SW480 (cell line): ENCODE measurements at regions not wholly inside any gene's neighbourhood (a gene's known extent, or its start where the extent isn't known, plus 50 kb on each side); places are given as distances from the start of the nearest gene placed in this dataset.
"Not testable (repeated sequence)": the region's sequence is repeated elsewhere in the genome, so short reads cannot be mapped to it uniquely, and the experiment has no call there.

ENCODE experiments used
- DNase-seq: peaks from one replicate; pipeline ENCODE4 v3.0.0-alpha.2; 2016; ENCODE audit warnings: low spot score

DNA sequence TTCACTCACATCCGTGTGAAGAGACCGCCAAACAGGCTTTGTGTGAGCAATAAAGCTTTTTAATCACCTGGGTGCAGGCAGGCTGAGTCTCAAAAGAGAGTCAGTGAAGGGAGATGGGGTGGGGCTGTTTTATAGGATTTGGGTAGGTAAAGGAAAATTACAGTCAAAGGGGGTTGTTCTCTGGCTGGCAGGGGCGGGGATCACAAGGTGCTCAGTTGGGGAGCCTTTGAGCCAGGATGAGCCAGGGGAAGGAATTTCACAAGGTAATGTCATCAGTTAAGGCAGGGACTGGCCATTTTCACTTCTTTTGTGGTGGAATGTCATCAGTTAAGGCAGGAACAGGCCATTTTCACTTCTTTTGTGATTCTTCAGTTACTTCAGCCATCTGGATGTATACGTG lies 210.3 kb upstream of the ELL2 start:
- DNase-seq: not testable (repeated sequence)

DNA sequence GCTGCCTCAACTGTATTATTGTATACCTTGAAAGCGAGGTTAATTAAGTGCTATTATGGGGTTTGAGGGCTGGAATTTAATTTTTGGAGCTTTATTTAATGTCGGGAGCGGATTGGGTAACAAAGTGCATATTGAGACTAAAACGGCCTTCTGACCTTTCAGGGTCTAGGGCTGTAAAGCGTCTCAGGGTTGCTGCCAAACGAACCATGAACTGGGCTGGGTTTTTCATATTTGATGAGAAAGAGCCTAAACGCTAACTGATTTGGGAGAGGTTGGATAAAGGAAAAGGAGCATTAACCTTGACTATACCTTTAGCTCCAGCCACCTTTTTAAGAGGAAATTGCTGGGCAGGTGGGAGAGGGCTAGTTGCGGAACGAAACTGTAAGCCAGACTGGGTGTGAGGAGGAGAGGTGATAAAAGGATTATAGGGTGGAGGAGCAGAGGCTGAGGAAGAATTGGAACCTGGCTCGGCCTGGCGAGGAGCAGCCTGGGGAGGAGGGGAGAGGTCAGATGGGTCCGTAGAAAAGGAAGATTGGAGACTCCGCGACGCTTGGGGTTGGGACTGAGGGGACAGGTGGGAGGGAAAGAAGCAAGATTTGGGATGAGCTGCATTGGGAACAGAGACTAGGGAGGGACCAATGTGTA lies 209.0 kb upstream of the ELL2 start:
- DNase-seq: not testable (repeated sequence)

DNA sequence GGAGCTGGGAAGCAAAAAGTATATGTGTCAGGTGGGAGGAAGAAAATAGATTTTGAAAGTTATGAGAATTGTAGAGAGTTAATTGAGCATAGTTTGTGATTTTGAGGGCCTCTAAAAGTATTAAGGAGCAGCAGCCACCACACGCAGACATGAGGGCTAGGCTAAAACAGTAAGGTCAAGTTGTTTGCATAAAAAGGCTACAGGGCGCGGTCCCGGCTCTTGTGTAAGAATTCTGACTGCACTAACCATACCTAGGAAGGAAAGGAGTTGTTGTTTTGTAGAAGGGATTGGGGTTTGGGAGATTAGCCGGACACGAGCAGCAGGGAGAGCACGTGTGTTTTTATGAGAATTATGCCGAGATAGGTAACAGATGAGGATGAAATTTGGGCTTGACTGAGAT lies 207.2 kb upstream of the ELL2 start:
- DNase-seq: not testable (repeated sequence)

DNA sequence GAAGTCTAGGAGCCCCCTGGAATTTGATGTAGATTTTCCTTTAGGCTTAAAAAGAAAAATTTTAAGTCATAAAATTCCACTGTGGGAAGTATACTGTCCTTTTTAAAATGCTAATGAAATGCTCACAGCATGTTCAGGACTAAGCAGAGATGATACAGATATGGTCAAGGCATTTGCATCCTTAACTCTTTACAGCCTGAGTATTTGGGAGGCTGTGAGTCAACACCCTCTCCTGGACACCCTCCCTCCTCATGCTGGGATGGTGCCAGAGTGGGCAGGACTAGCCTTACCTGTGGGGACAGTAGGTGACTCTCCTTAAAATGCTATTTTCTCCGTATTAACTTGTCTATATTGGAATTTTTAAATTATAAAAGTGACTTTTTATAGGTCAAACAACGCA lies 197.4 kb upstream of the ELL2 start:
- no peak for DNase-seq

DNA sequence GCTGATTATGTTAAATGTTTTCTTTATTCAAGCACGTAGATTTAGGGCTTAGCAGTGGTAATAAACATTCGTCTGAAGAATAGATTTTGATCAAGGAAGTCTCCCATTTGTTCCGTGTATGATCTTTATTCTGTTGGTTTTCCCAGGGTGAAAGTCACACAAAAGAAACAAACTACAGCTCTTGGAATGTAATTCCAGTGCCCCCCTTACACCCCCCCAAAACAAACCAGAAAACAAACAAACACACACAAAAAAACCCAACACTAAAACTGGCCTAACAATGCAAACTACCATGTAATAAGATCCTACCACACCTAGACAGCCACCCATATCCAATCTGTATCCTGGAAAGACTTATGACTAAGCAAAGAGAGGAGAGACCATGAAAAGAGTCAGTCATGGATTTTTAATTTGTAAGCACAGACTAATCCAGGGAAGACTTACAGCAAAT lies 196.2 kb upstream of the ELL2 start:
- DNase-seq: peak; percentile 41

DNA sequence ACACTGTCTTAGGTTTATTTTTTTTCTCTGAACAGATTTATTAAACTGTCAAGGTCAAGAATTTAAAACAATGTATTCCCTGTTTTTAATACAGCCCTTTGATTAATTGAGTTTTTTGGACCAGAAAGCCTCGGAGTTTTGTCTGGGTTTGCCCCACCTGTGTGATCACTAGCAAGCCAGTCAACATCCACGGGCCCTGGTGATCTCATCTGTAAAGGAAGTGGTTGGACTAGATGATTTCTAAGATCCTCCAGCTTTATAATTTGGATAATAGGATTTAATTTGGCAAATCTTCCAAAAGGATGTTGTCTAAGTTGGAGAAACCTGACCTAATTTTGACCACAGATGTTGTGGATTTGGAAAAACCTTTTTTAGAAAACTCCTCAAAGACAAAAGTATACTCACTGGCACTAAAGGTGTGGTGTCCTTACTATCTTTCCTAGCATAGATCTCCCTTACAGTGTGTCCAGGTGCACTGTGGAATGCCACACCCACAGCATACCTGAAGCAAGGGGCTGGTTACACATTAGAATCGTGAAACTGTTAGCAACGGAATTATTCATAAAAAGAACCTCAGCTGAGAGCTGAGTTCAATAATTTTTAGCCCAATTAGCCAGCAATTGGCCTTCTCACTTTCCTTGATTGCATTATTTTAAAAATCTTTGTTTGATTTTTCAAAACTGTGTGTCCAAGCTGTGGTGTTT lies 195.6 kb upstream of the ELL2 start:
- peak; percentile 87 for DNase-seq

DNA sequence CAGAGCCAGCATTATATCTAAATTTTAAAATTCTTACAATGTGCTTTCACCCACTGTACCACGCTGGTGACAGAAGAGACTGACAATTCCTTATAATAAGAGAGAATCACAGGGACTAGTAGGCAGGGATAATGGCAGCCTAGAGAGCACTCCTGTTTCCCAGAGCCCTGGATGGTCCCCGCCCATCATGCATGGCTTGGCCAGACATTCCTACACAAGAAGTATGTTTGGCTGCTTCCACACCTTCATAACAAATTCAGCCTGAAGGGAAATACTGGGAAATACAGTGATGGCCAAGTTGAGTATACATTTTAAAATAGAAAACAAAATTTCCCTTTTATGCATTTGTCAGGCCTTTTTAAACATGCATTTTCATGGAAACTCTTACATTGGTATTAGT lies 193.5 kb upstream of the ELL2 start:
- no peak for DNase-seq

DNA sequence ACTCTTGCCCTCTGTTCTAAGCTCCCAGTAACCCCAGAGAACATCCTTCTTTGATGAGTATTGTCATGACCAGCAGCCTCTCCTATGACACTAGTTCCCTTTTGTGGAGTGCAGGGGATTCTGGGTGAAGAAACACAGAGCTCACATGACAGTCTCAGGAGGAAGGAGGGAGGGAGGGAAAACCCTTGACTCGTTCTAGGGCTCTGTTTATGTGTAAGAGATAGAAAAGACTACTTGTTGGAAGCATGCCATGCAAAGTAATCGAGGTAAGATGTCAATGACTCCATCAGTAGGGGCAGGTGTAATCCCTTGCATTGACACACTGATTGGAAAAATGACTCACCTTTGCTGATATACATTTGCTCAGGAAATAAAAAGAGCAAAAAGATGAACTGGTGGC lies 190.2 kb upstream of the ELL2 start:
- DNase-seq: no peak

DNA sequence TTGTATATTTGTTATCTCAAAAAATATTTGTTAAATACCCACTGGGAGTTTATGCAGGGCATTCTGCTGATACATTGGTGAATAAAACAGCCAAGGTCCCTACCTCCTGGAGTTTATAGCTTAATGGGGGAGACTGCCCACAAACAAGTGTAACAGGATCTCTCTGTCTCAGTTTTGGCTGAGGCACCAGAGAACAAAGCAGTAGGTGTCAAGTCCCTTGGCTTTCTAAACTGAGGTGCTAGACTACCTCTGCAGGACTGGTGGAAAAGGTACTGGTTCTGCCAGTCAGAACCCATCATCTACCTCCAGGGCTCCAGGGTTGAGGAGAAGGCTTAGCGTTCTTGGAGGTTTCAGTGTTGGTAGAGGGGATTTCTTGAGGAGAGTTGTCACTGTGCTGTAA lies 188.4 kb upstream of the ELL2 start:
- no peak for DNase-seq

DNA sequence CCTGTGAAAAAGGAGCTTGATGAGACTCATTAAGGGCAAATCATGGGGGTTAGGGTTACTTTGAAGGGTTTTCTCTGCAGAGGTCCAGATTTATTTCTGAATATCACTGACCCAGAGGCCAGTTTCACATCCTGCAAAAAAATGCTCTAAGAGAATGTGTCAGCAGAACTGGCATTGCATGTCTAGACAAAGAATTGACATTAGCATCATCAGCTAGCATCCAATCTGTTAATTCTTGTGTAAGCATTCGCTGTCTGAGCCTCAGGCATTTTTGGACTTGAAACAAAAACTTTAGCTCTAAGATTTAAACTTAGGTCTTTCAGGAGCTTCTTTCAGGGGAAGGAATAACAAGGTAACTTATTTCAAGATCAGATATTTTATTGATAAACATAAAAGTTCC lies 187.9 kb upstream of the ELL2 start:
- DNase-seq: no peak

DNA sequence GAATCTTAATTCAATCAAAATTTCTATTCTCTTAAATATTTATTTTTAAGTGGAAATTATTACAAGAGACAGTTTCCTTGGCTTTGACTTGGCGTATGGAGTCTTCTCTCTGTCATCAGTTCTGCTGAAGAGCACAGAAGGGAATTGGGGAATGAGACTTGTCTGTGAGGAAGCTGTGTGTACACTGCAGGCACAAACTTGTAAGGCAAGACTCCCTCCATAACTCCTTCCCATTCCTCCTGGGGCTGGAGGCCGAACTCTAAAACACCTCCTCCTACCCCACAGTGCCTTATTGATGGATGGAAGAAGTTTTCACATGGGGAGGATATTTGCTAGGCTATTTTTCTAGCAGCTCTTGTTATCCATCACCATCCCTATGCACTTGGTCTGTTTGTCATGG lies 187.4 kb upstream of the ELL2 start:
- DNase-seq: no peak

DNA sequence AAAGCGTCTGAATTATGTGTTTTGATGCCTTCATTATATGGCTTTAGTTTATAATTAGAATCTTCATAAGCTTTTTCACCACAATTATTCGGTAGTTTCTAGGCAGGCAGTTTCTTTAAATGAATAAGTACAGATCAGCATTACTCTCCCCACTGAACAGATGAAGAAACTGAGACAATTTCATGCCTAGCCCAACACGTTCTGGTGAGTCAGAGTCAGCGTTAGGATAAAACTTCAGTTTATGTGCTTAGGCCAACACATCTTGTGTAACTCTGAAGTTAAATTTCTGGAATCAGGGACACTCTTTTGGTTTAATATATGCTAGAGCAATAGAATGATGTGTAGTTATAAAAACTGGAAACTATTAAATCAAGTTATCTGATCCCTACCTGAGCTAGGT lies 186.7 kb upstream of the ELL2 start:
- no peak for DNase-seq

DNA sequence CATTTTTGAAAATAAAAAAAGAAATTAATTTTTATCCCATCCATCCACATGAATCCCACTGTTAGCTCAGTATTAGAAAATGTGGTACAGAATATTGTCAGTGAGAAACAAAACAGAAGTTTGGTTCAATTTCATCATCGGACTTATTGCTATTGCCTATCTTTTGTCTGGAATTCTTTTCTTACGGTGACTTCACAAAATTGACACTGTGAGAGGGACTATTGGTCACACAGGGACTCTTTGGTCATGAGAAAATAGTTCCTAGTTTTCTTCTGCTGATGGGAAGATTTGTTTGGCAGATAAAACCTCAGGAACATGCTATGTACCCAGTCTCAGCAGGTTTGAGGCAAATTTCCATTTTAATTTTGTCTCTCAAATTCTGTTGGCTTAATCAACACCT lies 186.2 kb upstream of the ELL2 start:
- DNase-seq: no peak

DNA sequence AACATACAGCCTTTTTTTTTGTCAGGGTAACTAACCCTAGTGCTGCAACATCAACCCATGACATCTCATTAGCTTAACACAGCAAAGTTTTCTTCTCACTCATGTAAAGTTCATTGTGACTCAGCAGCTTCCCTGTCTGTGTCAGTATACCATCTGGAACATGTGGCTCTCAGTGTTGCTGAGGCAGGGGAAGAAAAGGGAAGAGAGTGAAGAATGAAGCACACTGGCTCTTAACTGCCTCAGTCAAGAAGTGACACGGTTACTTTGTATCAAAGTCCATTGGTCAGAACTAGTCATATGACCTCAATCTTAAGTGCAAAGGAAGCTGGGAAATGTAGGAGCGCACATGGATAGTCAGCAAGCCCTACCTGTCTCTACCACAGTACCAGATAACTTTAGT lies 185.0 kb upstream of the ELL2 start:
- peak; percentile 10 for DNase-seq

DNA sequence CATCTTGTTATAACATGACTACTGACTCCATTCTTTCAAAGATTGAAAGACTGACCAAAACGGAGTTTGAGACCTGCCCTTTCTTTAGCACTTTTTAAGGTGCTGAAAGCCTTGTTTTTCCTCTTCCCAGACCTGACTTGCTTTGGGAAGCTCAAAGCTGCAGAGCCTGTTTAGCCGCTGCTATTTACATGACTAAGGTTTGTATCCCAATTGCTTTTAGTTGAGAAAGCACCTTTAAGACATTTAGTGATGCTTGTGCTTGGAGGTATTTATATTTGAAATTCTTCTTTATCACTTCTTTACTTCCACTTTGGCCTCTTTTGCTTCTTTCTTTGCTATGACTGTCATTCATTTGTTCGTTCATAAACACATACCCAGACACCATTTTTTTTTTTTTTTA lies 182.6 kb upstream of the ELL2 start:
- no peak for DNase-seq

DNA sequence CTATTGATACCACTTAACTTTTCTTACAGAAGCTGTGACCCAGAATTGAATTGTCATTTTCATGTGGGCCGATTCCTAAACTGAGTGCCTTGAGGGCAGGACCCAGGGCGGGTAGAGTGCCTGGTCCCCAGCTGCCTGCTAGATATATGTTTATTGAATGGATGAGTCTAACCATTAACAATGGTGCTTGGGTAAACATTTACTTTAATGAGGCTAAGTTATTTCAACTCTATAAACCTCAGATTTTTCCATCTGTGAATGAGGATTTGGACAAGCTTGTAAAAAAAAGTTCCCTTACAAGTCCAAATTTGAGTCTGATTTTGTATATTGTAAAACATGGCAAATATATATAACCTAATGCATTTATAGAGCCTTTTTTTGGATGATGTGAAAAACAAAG lies 181.8 kb upstream of the ELL2 start:
- DNase-seq: no peak

DNA sequence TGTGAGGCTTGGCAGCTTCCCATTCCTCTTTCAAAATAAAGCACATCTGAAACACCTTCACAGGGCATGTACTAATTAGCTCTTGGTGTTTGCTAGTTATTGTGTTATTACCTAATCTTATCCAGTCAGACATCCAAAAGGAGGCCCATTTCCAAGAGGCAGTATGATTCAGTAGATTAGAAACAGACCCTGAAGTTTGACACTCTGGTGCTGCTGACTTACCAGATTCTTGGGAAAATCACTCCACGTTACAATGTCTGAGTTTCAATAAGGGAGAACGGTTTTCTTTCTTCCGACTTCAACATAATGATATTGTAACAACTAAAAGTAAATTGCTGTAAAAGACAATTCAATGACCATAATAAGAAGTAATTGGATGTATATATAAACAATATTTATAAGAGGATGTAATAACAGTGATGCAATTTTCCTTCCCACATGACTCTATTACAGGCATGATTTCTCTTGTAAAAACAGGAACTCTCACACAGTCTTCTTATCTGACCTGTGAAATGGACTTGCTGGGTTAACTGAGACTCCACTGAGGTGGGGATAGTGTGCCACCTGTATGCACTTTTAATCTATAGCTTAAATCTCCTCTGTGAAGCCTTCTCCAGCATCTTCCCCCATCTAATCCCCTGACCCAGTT lies 181.3 kb upstream of the ELL2 start:
- DNase-seq: no peak

DNA sequence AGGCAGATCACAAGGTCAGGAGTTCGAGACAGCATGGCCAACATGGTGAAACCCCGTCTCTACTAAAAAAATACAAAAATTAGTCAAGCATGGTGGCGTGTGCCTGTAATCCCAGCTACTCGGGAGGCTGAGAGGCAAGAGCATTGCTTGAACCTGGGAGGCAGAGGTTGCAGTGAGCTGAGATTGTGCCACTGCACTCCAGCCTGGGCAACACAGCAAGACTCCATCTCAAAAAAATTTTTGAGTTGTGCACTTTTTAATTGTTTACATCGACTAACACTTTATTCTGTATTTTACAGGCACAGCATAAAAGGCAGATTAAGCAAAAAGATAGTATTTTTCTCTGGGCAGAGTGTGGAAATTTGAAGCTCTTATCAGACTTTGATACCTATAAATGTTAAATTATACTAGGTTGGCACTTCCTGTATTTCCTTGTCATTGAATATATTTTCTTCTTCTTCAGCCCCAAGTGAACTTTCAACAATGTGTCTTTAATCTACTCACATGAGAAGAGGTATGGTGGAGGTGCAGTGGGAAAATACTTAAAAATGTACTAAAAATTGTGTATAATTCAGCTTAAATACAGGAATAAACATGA lies 180.6 kb upstream of the ELL2 start:
- no peak for DNase-seq

DNA sequence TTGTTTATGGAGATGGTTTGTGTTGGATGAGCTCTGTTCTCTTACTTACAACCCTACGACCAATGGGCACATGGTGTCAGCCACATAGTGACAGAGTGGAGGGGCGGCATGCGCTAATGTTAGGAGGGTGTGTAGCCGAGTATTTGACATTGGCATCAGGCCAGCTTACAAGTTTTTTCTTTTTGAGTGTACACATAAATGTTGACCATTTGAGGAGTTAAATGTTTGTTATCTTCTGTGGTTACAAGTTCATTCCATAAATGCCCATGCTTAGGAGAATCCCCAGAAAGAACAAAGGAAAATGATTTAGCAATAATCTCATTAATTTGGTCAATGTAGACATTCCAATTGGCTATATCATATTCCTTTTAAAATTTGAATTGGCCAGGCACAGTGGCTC lies 180.1 kb upstream of the ELL2 start:
- DNase-seq: peak; percentile 17

DNA sequence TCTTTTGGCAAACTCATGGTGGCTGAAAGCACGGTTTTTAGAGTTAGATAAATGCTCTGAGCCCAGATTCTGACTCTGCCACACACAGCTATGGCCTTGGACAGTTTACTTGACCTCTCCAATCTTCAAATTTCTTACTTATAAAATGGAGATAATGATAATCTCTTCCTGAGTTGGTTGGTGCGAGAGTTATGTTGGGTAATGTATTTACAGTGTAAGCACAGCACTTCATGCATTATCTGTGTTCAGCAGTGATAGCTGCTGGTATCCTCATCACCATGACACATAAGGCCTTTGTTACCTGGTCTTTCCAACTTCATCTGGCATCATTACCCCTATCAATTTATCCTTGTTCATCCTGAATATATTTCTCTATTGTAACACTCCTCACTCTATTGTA lies 178.8 kb upstream of the ELL2 start:
- no peak for DNase-seq

DNA sequence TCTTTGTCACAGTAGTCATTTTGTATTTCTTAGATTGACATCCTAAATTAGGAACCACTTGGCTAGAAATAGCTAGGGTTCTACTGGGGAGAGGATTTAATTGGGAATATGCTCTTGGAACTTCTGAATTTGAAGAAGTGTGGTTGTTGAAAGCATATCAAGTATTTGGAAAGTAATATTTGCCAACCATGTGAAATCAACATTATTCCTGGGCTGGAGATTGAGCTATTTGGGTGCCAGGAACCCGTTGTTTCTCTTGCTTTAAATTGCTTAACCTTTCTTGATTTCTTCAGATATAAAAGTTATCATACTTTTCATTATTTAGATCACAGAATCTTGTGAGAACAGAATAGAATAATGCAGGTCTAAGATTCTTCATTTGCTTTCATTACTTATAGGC lies 178.4 kb upstream of the ELL2 start:
- no peak for DNase-seq

DNA sequence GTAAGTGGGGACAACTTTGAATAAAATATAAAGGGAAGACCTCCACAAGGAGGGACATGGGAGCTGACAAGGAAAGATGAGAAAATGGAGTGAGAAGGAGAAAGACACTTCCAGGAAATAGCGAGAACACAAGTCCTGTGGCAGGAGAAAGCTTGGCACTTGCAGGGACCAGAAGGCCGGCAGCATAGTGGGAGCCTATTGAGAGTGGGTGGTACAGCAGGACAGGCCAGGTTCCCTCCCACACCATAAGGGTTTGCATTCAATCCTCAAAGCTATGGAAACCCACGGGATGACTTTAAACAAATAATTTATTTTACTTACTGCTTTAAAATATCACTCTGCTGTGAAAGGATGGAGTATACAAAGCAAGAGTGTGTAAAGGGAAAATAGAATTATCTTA lies 173.2 kb upstream of the ELL2 start:
- no peak for DNase-seq
